MCF 10A (cell line): ENCODE measurements at regions not wholly inside any gene's neighbourhood (a gene's known extent, or its start where the extent isn't known, plus 50 kb on each side); places are given as distances from the start of the nearest gene placed in this dataset.

Experiments
- BruUV-seq: library from RNA; stranded (reverse); fragments of 400-500 nt; replicated peaks from 2 replicates; lab custom pipeline; 2021; lab: Mats Ljungman, UMichigan
- CTCF ChIA-PET: fragments of 300-600 bp; sonication (Branson Sonifier 250); formaldehyde crosslinking; extraction: SDS; loops from one replicate; lab custom pipeline; 2021; ENCODE audit warnings: antibody characterized with exemption, inconsistent platforms; lab: Yijun Ruan, JAX
- POLR2A ChIA-PET: fragments of 300-600, 350-650 bp; sonication (Branson Sonifier 250); formaldehyde crosslinking; extraction: SDS; loops from one replicate; lab custom pipeline; 2020; ENCODE audit warnings: antibody characterized with exemption, inconsistent platforms; lab: Yijun Ruan, JAX
- DNase-seq: peaks from one replicate; pipeline ENCODE4 v3.0.0-alpha.2; 2018; ENCODE audit not compliant: unreplicated experiment
- H3K27ac Mint-ChIP-seq: one replicate; pipeline ENCODE4 v1.8.0; 2022; ENCODE audit warnings: mild to moderate bottlenecking, low read depth, mixed read lengths; ENCODE audit not compliant: unreplicated experiment
- H3K27me3 Mint-ChIP-seq: one replicate; pipeline ENCODE4 v1.8.0; 2022; ENCODE audit warnings: mixed read lengths; ENCODE audit not compliant: insufficient read depth, unreplicated experiment
- H3K36me3 Mint-ChIP-seq: one replicate; pipeline ENCODE4 v1.8.0; 2022; ENCODE audit warnings: mild to moderate bottlenecking, moderate library complexity, mixed read lengths; ENCODE audit not compliant: insufficient read depth, unreplicated experiment
- H3K4me1 Mint-ChIP-seq: one replicate; pipeline ENCODE4 v1.8.0; 2022; ENCODE audit warnings: mixed read lengths; ENCODE audit not compliant: insufficient read depth, unreplicated experiment
- H3K4me3 Mint-ChIP-seq: one replicate; pipeline ENCODE4 v1.8.0; 2022; ENCODE audit warnings: mild to moderate bottlenecking, moderate library complexity, mixed read lengths; ENCODE audit not compliant: unreplicated experiment
- H3K9me3 Mint-ChIP-seq: one replicate; pipeline ENCODE4 v1.8.0; 2022; ENCODE audit warnings: mixed read lengths; ENCODE audit not compliant: unreplicated experiment
- intact Hi-C: fragments of 100-400 bp; cut with micrococcal nuclease; formaldehyde crosslinking; loops from 2 replicates; pipeline ENCODE4 v1.14.1; 2022
- TF ChIP-seq, protein P1 (sequence below): fragments of 200-600 bp; IDR thresholded peaks from one replicate; pipeline ENCODE4 v1.8.0; 2022; ENCODE audit warnings: antibody characterized with exemption, mild to moderate bottlenecking; ENCODE audit not compliant: unreplicated experiment

DNA sequence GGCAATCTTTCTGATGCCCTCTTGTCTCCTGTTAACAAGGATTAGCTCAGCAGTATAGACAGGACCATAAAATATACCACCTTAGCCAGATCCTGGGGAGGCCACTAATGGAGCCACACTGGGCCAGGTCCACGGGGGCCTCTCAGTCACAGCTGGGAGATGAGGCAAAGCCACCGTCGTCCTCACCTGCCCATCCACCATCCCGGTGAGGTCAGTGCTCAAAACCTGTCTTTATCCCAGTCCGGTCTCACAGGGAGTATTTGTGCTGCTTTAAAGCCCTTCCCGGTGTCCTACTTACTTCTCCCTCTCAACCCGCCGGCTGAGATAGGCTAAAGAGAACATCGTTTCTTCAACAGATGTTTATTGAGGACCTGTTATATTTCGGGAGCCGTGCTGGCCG, 104.3 kb downstream of the EDN3 start:
- CTCF ChIA-PET: interaction anchor here (0.5 to 2.3 kb wide), 17 partner anchors 8 to 528 kb away, joined by 3 to 10 read pairs (median 4); no protein-coding TSS in a partner anchor
- no peaks in the 10 kb centered on the region for H3K4me1 Mint-ChIP-seq
- no peaks in the 10 kb centered on the region for H3K36me3 Mint-ChIP-seq
- no TSS peak for BruUV-seq
- H3K4me3 Mint-ChIP-seq: no peak overlapping the region
- intact Hi-C loops: loop anchor here (5.0 kb wide), 1 partner anchor 537 kb away; no protein-coding TSS in a partner anchor
- H3K9me3 Mint-ChIP-seq: no peaks in the 10 kb centered on the region
- H3K27ac Mint-ChIP-seq: no peak overlapping the region
- POLR2A ChIA-PET: interaction anchor here (1.0 kb wide), 1 partner anchor 16 kb away, joined by 4 read pairs; no protein-coding TSS in a partner anchor
- peaks cover 55% of the 10 kb centered on the region for H3K27me3 Mint-ChIP-seq
- TF ChIP-seq, protein P1, sequence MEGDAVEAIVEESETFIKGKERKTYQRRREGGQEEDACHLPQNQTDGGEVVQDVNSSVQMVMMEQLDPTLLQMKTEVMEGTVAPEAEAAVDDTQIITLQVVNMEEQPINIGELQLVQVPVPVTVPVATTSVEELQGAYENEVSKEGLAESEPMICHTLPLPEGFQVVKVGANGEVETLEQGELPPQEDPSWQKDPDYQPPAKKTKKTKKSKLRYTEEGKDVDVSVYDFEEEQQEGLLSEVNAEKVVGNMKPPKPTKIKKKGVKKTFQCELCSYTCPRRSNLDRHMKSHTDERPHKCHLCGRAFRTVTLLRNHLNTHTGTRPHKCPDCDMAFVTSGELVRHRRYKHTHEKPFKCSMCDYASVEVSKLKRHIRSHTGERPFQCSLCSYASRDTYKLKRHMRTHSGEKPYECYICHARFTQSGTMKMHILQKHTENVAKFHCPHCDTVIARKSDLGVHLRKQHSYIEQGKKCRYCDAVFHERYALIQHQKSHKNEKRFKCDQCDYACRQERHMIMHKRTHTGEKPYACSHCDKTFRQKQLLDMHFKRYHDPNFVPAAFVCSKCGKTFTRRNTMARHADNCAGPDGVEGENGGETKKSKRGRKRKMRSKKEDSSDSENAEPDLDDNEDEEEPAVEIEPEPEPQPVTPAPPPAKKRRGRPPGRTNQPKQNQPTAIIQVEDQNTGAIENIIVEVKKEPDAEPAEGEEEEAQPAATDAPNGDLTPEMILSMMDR: no peak
- DNase-seq: no peak

GRCh38 chr20:59405226-59406200, 105.1 kb downstream of the EDN3 start:
- Mint-ChIP-seq H3K9me3 (no peaks in the 10 kb centered on the region), H3K27ac (no peak overlapping the region), H3K4me1 (no peaks in the 10 kb centered on the region), H3K36me3 (no peaks in the 10 kb centered on the region), H3K4me3 (no peak overlapping the region), H3K27me3 (peaks cover 62% of the 10 kb centered on the region)
- TF ChIP-seq, protein P1: no peak
- ChIA-PET POLR2A (no interaction called here), CTCF (interaction anchor here (0.5 to 2.3 kb wide), 10 partner anchors 10 to 350 kb away, joined by 3 to 10 read pairs (median 3); no protein-coding TSS in a partner anchor)
- intact Hi-C loops: no loop called here
- DNase-seq: no peak
- no TSS peak for BruUV-seq

- Mint-ChIP-seq H3K4me1 (no peaks in the 10 kb centered on the region), H3K27me3 (peaks cover 71% of the 10 kb centered on the region), H3K36me3 (no peaks in the 10 kb centered on the region), H3K9me3 (no peaks in the 10 kb centered on the region), H3K4me3 (no peak overlapping the region), H3K27ac (no peak overlapping the region)
- ChIA-PET POLR2A (no interaction called here), CTCF (interaction anchor here (0.6 to 1.8 kb wide), 6 partner anchors 11 to 643 kb away, joined by 3 to 8 read pairs (median 4); no protein-coding TSS in a partner anchor)
- TF ChIP-seq, protein P1: no peak
- BruUV-seq: no TSS peak
- no peak for DNase-seq
- intact Hi-C loops: no loop called here
Observed at GRCh38 chr20:59406446-59406845, 106.0 kb downstream of the EDN3 start.

- Mint-ChIP-seq H3K27me3 (peaks cover 83% of the 10 kb centered on the region), H3K4me3 (no peak overlapping the region), H3K4me1 (no peaks in the 10 kb centered on the region), H3K27ac (no peak overlapping the region), H3K9me3 (no peaks in the 10 kb centered on the region), H3K36me3 (no peaks in the 10 kb centered on the region)
- intact Hi-C loops: no loop called here
- no TSS peak for BruUV-seq
- ChIA-PET POLR2A (no interaction called here), CTCF (interaction anchor here (0.8 to 1.0 kb wide), 2 partner anchors 15 to 116 kb away, joined by 3 to 4 read pairs; no protein-coding TSS in a partner anchor)
- no peak for DNase-seq
- TF ChIP-seq, protein P1: no peak
Observed at GRCh38 chr20:59411170-59411569, 110.8 kb downstream of the EDN3 start.
